SK-N-SH (cell line): ENCODE measurements at regions not wholly inside any gene's neighbourhood (a gene's known extent, or its start where the extent isn't known, plus 50 kb on each side); places are given as distances from the start of the nearest gene placed in this dataset.

ENCODE experiments used
- POLR2AphosphoS5 ChIP-seq: IDR thresholded peaks from 2 replicates; pipeline ENCODE4 v1.6.1; 2012; ENCODE audit warnings: low read depth, low read length
- REST ChIP-seq: IDR thresholded peaks from 2 replicates; pipeline ENCODE4 v1.6.1; 2012; ENCODE audit warnings: mild to moderate bottlenecking, low read depth, low read length, moderate library complexity
- TF ChIP-seq, protein P1 (sequence below): IDR thresholded peaks from 2 replicates; pipeline ENCODE4 v1.4.0; 2012; ENCODE audit warnings: low read depth, borderline replicate concordance

DNA sequence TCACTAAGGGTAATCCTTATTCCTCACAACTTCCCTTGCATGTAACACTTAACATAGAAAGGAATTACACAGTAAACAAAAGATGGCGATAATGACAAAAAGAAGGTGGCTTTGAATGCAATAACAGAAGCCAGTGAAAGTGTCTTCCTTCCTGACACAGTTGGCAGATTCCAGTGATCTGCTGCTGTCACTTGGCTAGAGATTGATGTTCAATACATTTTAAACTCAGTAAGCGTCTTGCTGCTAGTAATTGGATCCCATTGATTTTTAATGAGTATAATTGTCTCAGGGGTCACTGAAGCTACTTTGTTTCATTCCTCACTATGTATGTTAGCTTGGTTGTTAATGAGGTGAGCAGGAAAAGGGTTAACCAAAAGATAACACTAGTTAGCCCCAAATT lies 692.7 kb downstream of the NTRK3 start:
- no peak for TF ChIP-seq REST
- TF ChIP-seq POLR2AphosphoS5: no peak
- TF ChIP-seq, protein P1, sequence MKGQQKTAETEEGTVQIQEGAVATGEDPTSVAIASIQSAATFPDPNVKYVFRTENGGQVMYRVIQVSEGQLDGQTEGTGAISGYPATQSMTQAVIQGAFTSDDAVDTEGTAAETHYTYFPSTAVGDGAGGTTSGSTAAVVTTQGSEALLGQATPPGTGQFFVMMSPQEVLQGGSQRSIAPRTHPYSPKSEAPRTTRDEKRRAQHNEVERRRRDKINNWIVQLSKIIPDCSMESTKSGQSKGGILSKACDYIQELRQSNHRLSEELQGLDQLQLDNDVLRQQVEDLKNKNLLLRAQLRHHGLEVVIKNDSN: no peak
